HEK293T (cell line): ENCODE measurements at regions not wholly inside any gene's neighbourhood (a gene's known extent, or its start where the extent isn't known, plus 50 kb on each side); places are given as distances from the start of the nearest gene placed in this dataset.

Experiments
- ARNT ChIP-seq: fragments of 450-650 bp; IDR thresholded peaks from 2 replicates; pipeline ENCODE4 v1.6.1; 2017; ENCODE audit warnings: mild to moderate bottlenecking
- BHLHE40 ChIP-seq: fragments of 450-650 bp; IDR thresholded peaks from 2 replicates; pipeline ENCODE4 v1.6.1; 2016; ENCODE audit warnings: mild to moderate bottlenecking, moderate library complexity, borderline replicate concordance
- SUZ12 ChIP-seq: fragments of 450-650 bp; IDR thresholded peaks from 2 replicates; pipeline ENCODE4 v1.6.1; 2016; ENCODE audit warnings: mild to moderate bottlenecking

DNA sequence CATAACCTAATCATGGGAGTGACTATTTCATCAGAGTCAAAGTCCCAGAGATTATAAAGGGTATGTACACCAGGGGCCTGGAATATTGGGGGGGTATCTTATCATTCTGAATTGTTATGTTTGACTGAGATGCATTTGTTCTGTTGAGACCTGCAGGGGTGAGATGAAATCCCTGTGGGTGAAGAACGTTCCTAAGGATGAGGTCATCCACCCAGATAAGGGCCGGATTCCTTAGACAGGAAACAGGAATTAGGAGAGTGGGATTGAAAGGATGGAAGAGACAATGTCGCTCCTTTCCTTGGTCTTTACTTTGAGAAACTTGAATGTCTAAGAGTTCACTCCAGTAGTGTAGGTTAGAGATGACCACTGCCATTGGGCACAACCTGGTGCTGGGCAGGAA lies 54.7 kb downstream of the GAS1 start:
- no peak for TF ChIP-seq SUZ12
- no peak for TF ChIP-seq BHLHE40
- TF ChIP-seq ARNT = no peak
